SK-N-SH (cell line): ENCODE measurements at regions not wholly inside any gene's neighbourhood (a gene's known extent, or its start where the extent isn't known, plus 50 kb on each side); places are given as distances from the start of the nearest gene placed in this dataset.

Source experiments
- CTCF ChIA-PET: fragments of 300-600, 350-600 bp; formaldehyde crosslinking; extraction: SDS; loops from one replicate; lab custom pipeline; 2021; lab: Yijun Ruan, JAX
- POLR2A ChIA-PET: fragments of 350-600 bp; sonication (Branson Sonifier 250); formaldehyde crosslinking; extraction: SDS; loops from one replicate; lab custom pipeline; 2020; ENCODE audit warnings: antibody characterized with exemption, inconsistent platforms; lab: Yijun Ruan, JAX
- DNase-seq: peaks from one replicate; pipeline ENCODE4 v3.0.0; 2012
- H2AFZ ChIP-seq: fragments of 200-600 bp; sonication (generic); 2 replicates; pipeline ENCODE4 v1.8.1; 2016; ENCODE audit warnings: antibody characterized with exemption, mild to moderate bottlenecking, low read depth
- H3F3A ChIP-seq: fragments of 200-600 bp; sonication (generic); replicated peaks from 2 replicates; pipeline ENCODE3; 2016; ENCODE audit warnings: antibody characterized with exemption, mild to moderate bottlenecking; ENCODE audit not compliant: insufficient read depth
- H3K27ac ChIP-seq, 2 experiments: fragments of 200-500 bp in 1 of 2; fragments of 200-600 bp in 1 of 2; sonication (Bioruptor generic) in 1 of 2; sonication (generic), shearing (Covaris generic) in 1 of 2; 2 replicates each; pipeline versions ENCODE4 v1.5.1 to v1.6.1; 2014 to 2016; ENCODE audit warnings: low read depth in 2 of 2, inconsistent platforms in 1 of 2, low read length in 1 of 2, mild to moderate bottlenecking in 1 of 2, mixed read lengths in 1 of 2
- H3K27me3 ChIP-seq: fragments of 200-600 bp; sonication (generic), shearing (Covaris generic); 2 replicates; pipeline ENCODE4 v1.6.1; 2016; ENCODE audit warnings: mixed run types; ENCODE audit not compliant: insufficient read depth
- H3K36me3 ChIP-seq, 2 experiments: fragments of 200-500 bp in 1 of 2; fragments of 200-600 bp in 1 of 2; sonication (Bioruptor generic) in 1 of 2; sonication (generic) in 1 of 2; replicated peaks in 1 of 2; 2 replicates each; pipeline versions ENCODE3 to v1.5.1; 2014 to 2016; ENCODE audit warnings: low read length in 1 of 2, mild to moderate bottlenecking in 1 of 2; ENCODE audit not compliant: insufficient read depth in 2 of 2, control insufficient read depth in 1 of 2
- H3K4me1 ChIP-seq, 2 experiments: fragments of 200-500 bp in 1 of 2; fragments of 200-600 bp in 1 of 2; sonication (Bioruptor generic) in 1 of 2; sonication (generic), shearing (Covaris generic) in 1 of 2; 2 replicates each; pipeline versions ENCODE4 v1.5.1 to v1.6.1; 2014 to 2016; ENCODE audit warnings: low read depth in 1 of 2, low read length in 1 of 2, mixed run types in 1 of 2; ENCODE audit not compliant: insufficient read depth in 2 of 2, control insufficient read depth in 1 of 2
- H3K4me2 ChIP-seq: fragments of 200-600 bp; sonication (generic), shearing (Covaris generic); 2 replicates; pipeline ENCODE4 v1.6.1; 2017; ENCODE audit warnings: mixed run types
- H3K4me3 ChIP-seq, 2 experiments: fragments of 200-500 bp in 1 of 2; fragments of 200-600 bp in 1 of 2; sonication (Bioruptor generic) in 1 of 2; sonication (generic), shearing (Covaris generic) in 1 of 2; 2 replicates each; pipeline versions ENCODE4 v1.5.1 to v1.8.1; 2014 to 2016; ENCODE audit warnings: low read depth in 2 of 2, inconsistent platforms in 1 of 2, low read length in 1 of 2, mild to moderate bottlenecking in 1 of 2, mixed read lengths in 1 of 2, moderate library complexity in 1 of 2
- H3K79me2 ChIP-seq: fragments of 200-600 bp; sonication (generic); 2 replicates; pipeline ENCODE4 v1.8.1; 2017; ENCODE audit warnings: mild to moderate bottlenecking; ENCODE audit not compliant: insufficient read depth
- H3K9ac ChIP-seq: fragments of 200-600 bp; sonication (generic); 2 replicates; pipeline ENCODE4 v1.6.1; 2017; ENCODE audit warnings: mixed run types
- H3K9me2 ChIP-seq: fragments of 200-600 bp; sonication (generic); 2 replicates; pipeline ENCODE4 v1.6.1; 2017; ENCODE audit warnings: mixed run types
- H3K9me3 ChIP-seq: fragments of 200-600 bp; sonication (generic); 2 replicates; pipeline ENCODE4 v1.6.1; 2017; ENCODE audit warnings: mixed run types, mild to moderate bottlenecking, moderate library complexity
- H4K20me1 ChIP-seq: fragments of 200-600 bp; sonication (generic); 2 replicates; pipeline ENCODE4 v1.6.1; 2017; ENCODE audit warnings: mild to moderate bottlenecking, mixed run types; ENCODE audit not compliant: insufficient read depth
- CTCF ChIP-seq: fragments of 200-600 bp; sonication (generic); IDR thresholded peaks from 2 replicates; pipeline ENCODE4 v1.6.1; 2017; ENCODE audit warnings: antibody characterized with exemption, mild to moderate bottlenecking, moderate library complexity
- ELF1 ChIP-seq: IDR thresholded peaks from 2 replicates; pipeline ENCODE4 v1.4.0; 2012
- EP300 ChIP-seq, 2 experiments: IDR thresholded peaks; 2 replicates each; pipeline versions ENCODE4 v1.4.0 to v1.6.1; 2012; ENCODE audit warnings: borderline replicate concordance in 1 of 2, low read depth in 1 of 2, low read length in 1 of 2
- EZH2phosphoT487 ChIP-seq: fragments of 200-600 bp; sonication (generic); IDR thresholded peaks from 2 replicates; pipeline ENCODE4 v1.6.1; 2017; ENCODE audit warnings: low read depth, mixed run types, mild to moderate bottlenecking, antibody characterized with exemption, moderate library complexity, borderline replicate concordance
- FOXJ3 ChIP-seq: sonication (generic); formaldehyde crosslinking; IDR thresholded peaks from 2 replicates; pipeline ENCODE4 v1.5.1; 2020; ENCODE audit warnings: mild to moderate bottlenecking, missing genetic modification reagents
- FOXM1 ChIP-seq: IDR thresholded peaks from 2 replicates; pipeline ENCODE4 v1.4.0; 2012; ENCODE audit warnings: low read depth, mild to moderate bottlenecking
- JUND ChIP-seq: IDR thresholded peaks from 2 replicates; pipeline ENCODE4 v1.4.0; 2012
- MAX ChIP-seq: IDR thresholded peaks from 2 replicates; pipeline ENCODE4 v1.4.0; 2012; ENCODE audit warnings: low read depth
- MEF2A ChIP-seq: IDR thresholded peaks from 2 replicates; pipeline ENCODE4 v1.4.0; 2012; ENCODE audit warnings: low read depth, borderline replicate concordance
- MXI1 ChIP-seq: IDR thresholded peaks from 2 replicates; pipeline ENCODE4 v1.6.1; 2012; ENCODE audit warnings: mild to moderate bottlenecking, low read depth, low read length, improper control_type of control experiment
- PBX3 ChIP-seq: IDR thresholded peaks from 2 replicates; pipeline ENCODE4; 2012
- POLR2AphosphoS5 ChIP-seq: IDR thresholded peaks from 2 replicates; pipeline ENCODE4 v1.6.1; 2012; ENCODE audit warnings: low read depth, low read length
- RAD21 ChIP-seq: IDR thresholded peaks from 2 replicates; pipeline ENCODE4 v1.6.1; 2012; ENCODE audit warnings: mild to moderate bottlenecking, low read length
- RCOR1 ChIP-seq: fragments of 150-350 bp; IDR thresholded peaks from 2 replicates; pipeline ENCODE4 v1.6.1; 2017; ENCODE audit warnings: antibody characterized with exemption, low read length
- RXRA ChIP-seq: IDR thresholded peaks from 2 replicates; pipeline ENCODE4 v1.4.0; 2012; ENCODE audit warnings: low read depth, mild to moderate bottlenecking, borderline replicate concordance
- TAF1 ChIP-seq: IDR thresholded peaks from 2 replicates; pipeline ENCODE4 v1.6.1; 2012; ENCODE audit warnings: low read depth, mild to moderate bottlenecking, low read length, moderate library complexity, borderline replicate concordance
- YY1 ChIP-seq: IDR thresholded peaks from 2 replicates; pipeline ENCODE4 v1.4.0; 2012; ENCODE audit warnings: low read depth, mild to moderate bottlenecking
- WGBS: methylation state at CpG from one replicate; pipeline ENCODE4 v1.1.6; 2017; ENCODE audit warnings: low lambda C conversion rate; 5-methylcytosine and 5-hydroxymethylcytosine counted together

- no peak for TF ChIP-seq TAF1
- TF ChIP-seq MEF2A, result no peak
- no peak for TF ChIP-seq CTCF
Measured at GRCh38 chr5:97496037-97496436, 313.0 kb upstream of the RIOK2 start (continued).

GRCh38 chr5:97498657-97499056 is 315.6 kb upstream of the RIOK2 start:
- TF ChIP-seq POLR2AphosphoS5, result no peak
- no peak for TF ChIP-seq RCOR1
- TF ChIP-seq RXRA, result no peak
- TF ChIP-seq JUND, result no peak
- TF ChIP-seq RAD21, result no peak
- no peak for TF ChIP-seq FOXM1
- TF ChIP-seq MAX, result no peak
- no peaks in the 10 kb centered on the region for H4K20me1 ChIP-seq
- H3K9ac ChIP-seq, result no peak overlapping the region
- H3K9me2 ChIP-seq, result peaks cover 2% of the 10 kb centered on the region; the same call in 1 of the 2 replicates
- ChIA-PET POLR2A (no interaction called here), CTCF (no interaction called here)
- no peak overlapping the region for H3K4me2 ChIP-seq
- H3K4me3 ChIP-seq, result no peak overlapping the region
- no peaks in the 10 kb centered on the region for H3F3A ChIP-seq
- no peak overlapping the region for H3K27ac ChIP-seq
- H3K27me3 ChIP-seq, result no peaks in the 10 kb centered on the region
- 50% methylated on average over 1 of the region's 1 CpG for WGBS
- H3K9me3 ChIP-seq, result no peaks in the 10 kb centered on the region
- no peak for DNase-seq
- no peaks in the 10 kb centered on the region for H3K79me2 ChIP-seq
- no peaks in the 10 kb centered on the region for H3K4me1 ChIP-seq
- H3K36me3 ChIP-seq, result no peaks in the 10 kb centered on the region
- no peak overlapping the region for H2AFZ ChIP-seq

GRCh38 chr5:97499605-97500004 is 316.6 kb upstream of the RIOK2 start:
- Histone ChIP-seq H3K9me3 (no peaks in the 10 kb centered on the region), H3K9ac (no peak overlapping the region), H3K4me3 (no peak overlapping the region), H4K20me1 (no peaks in the 10 kb centered on the region), H3K9me2 (no peaks in the 10 kb centered on the region), H3F3A (no peaks in the 10 kb centered on the region), H3K27ac (no peak overlapping the region), H3K4me2 (no peak overlapping the region), H3K27me3 (no peaks in the 10 kb centered on the region), H3K79me2 (no peaks in the 10 kb centered on the region), H3K4me1 (no peaks in the 10 kb centered on the region), H2AFZ (no peak overlapping the region), H3K36me3 (no peaks in the 10 kb centered on the region)
- 76% methylated on average over 6 of the region's 6 CpGs for WGBS
- POLR2A ChIA-PET, result no interaction called here
- no peak for DNase-seq
- TF ChIP-seq FOXJ3 (CRISPR knock-in tag) (no peak), POLR2AphosphoS5 (no peak), RAD21 (no peak), MXI1 (no peak), PBX3 (no peak), MEF2A (no peak), ELF1 (no peak), YY1 (no peak), EZH2phosphoT487 (no peak), EP300 (IDR thresholded peaks at IDR 0.05; ENCODE audit: borderline replicate concordance in 1 of 2, low read depth in 1 of 2, low read length in 1 of 2) (no peak), RCOR1 (no peak)
- CTCF ChIA-PET, result interaction anchor here (1.3 kb wide), 1 partner anchor 34 kb away, joined by 4 read pairs; no protein-coding TSS in a partner anchor
